ENCODE measurements at regions not wholly inside any gene's neighbourhood (a gene's known extent, or its start where the extent isn't known, plus 50 kb on each side); places are given as distances from the start of the nearest gene placed in this dataset.

GRCh38 chr16:51535591-51535990 lies 384.5 kb upstream of the SALL1 start:
- intact Hi-C loops (cut with micrococcal nuclease) (no loop called here), dilution Hi-C loops (cut with MboI; ENCODE audit: extremely low pct_ligation_motif_present, low sequenced_read_pairs) (no loop called here)
- ChIA-PET POLR2A (no interaction called here), CTCF (no interaction called here)
- no TSS peak for BruUV-seq (replicated peaks)
- H3K4me1 ChIP-seq (ENCODE audit: control insufficient read depth, extremely low read depth, insufficient read depth, low read length), result peaks cover 21% of the 10 kb centered on the region
- H2AFZ ChIP-seq (ENCODE audit: low read depth, low read length), result no peak overlapping the region
- H3K9me3 ChIP-seq (replicated peaks; ENCODE audit: control insufficient read depth, insufficient read depth, low read length), result no peaks in the 10 kb centered on the region
- H4K20me1 ChIP-seq (replicated peaks; ENCODE audit: control insufficient read depth, extremely low read depth, insufficient read depth, low read length), result no peaks in the 10 kb centered on the region
- H3K79me2 ChIP-seq (ENCODE audit: control insufficient read depth, insufficient read depth, low read length), result no peaks in the 10 kb centered on the region
- TF ChIP-seq MAX (IDR thresholded peaks at IDR 0.05; ENCODE audit: insufficient read depth, insufficient read length) (no peak), MYC (IDR thresholded peaks at IDR 0.05; ENCODE audit: low read depth, low read length) (no peak), JUN (IDR thresholded peaks at IDR 0.05; ENCODE audit: borderline replicate concordance, insufficient read depth, insufficient read length, low read depth) (no peak), FOS (IDR thresholded peaks at IDR 0.05; ENCODE audit: borderline replicate concordance, insufficient read depth, low read length) (no peak), POLR2A (IDR thresholded peaks at IDR 0.05; ENCODE audit: low read depth, low read length) (no peak)
- H3K9ac ChIP-seq (replicated peaks; ENCODE audit: extremely low read depth, insufficient read depth, low read length), result no peak overlapping the region
- no peak overlapping the region for H3K27ac ChIP-seq (ENCODE audit: insufficient read depth, low read depth, low read length)
- no peaks in the 10 kb centered on the region for H3K36me3 ChIP-seq (ENCODE audit: control insufficient read depth in 2 of 2, extremely low read depth in 1 of 2, insufficient read depth in 2 of 2, low read length in 2 of 2)
- no peaks in the 10 kb centered on the region for H3K9me1 ChIP-seq (replicated peaks; ENCODE audit: control insufficient read depth, extremely low read depth, insufficient read depth, low read length)
- FAIRE-seq (no peak), DNase-seq (ENCODE audit: low read depth, low spot score) (no peak)
- no peak overlapping the region for H3K4me2 ChIP-seq (ENCODE audit: insufficient read depth, low read length)
- H3K27me3 ChIP-seq (ENCODE audit: control insufficient read depth in 2 of 2, insufficient read depth in 2 of 2, low read length in 2 of 2), result no peaks in the 10 kb centered on the region
- no peak overlapping the region for H3K4me3 ChIP-seq (replicated peaks in 1 of 3; ENCODE audit: insufficient read depth in 1 of 3, low read depth in 1 of 3, low read length in 3 of 3)

- Histone ChIP-seq H2AFZ (ENCODE audit: low read depth, low read length) (no peak overlapping the region), H3K36me3 (ENCODE audit: control insufficient read depth in 2 of 2, extremely low read depth in 1 of 2, insufficient read depth in 2 of 2, low read length in 2 of 2) (no peaks in the 10 kb centered on the region), H4K20me1 (replicated peaks; ENCODE audit: control insufficient read depth, extremely low read depth, insufficient read depth, low read length) (no peaks in the 10 kb centered on the region), H3K27ac (ENCODE audit: insufficient read depth, low read depth, low read length) (no peak overlapping the region), H3K27me3 (ENCODE audit: control insufficient read depth in 2 of 2, insufficient read depth in 2 of 2, low read length in 2 of 2) (no peaks in the 10 kb centered on the region), H3K4me2 (ENCODE audit: insufficient read depth, low read length) (no peak overlapping the region), H3K9ac (replicated peaks; ENCODE audit: extremely low read depth, insufficient read depth, low read length) (no peak overlapping the region), H3K9me1 (replicated peaks; ENCODE audit: control insufficient read depth, extremely low read depth, insufficient read depth, low read length) (no peaks in the 10 kb centered on the region), H3K4me1 (ENCODE audit: control insufficient read depth, extremely low read depth, insufficient read depth, low read length) (no peaks in the 10 kb centered on the region), H3K9me3 (replicated peaks; ENCODE audit: control insufficient read depth, insufficient read depth, low read length) (no peaks in the 10 kb centered on the region), H3K4me3 (replicated peaks in 1 of 3; ENCODE audit: insufficient read depth in 1 of 3, low read depth in 1 of 3, low read length in 3 of 3) (no peak overlapping the region), H3K79me2 (ENCODE audit: control insufficient read depth, insufficient read depth, low read length) (no peaks in the 10 kb centered on the region)
- FAIRE-seq (no peak), DNase-seq (ENCODE audit: low read depth, low spot score) (no peak)
- dilution Hi-C loops (cut with MboI; ENCODE audit: extremely low pct_ligation_motif_present, low sequenced_read_pairs) (no loop called here), intact Hi-C loops (cut with micrococcal nuclease) (no loop called here)
- TF ChIP-seq FOS (IDR thresholded peaks at IDR 0.05; ENCODE audit: borderline replicate concordance, insufficient read depth, low read length), result no peak
- TF ChIP-seq POLR2AphosphoS5 (IDR thresholded peaks at IDR 0.05; ENCODE audit: insufficient read depth, low read depth, low read length), result no peak
- no peak for TF ChIP-seq GATA2 (IDR thresholded peaks at IDR 0.05; ENCODE audit: insufficient read depth, insufficient read length, low read depth, low read length)
- TF ChIP-seq, protein P1, sequence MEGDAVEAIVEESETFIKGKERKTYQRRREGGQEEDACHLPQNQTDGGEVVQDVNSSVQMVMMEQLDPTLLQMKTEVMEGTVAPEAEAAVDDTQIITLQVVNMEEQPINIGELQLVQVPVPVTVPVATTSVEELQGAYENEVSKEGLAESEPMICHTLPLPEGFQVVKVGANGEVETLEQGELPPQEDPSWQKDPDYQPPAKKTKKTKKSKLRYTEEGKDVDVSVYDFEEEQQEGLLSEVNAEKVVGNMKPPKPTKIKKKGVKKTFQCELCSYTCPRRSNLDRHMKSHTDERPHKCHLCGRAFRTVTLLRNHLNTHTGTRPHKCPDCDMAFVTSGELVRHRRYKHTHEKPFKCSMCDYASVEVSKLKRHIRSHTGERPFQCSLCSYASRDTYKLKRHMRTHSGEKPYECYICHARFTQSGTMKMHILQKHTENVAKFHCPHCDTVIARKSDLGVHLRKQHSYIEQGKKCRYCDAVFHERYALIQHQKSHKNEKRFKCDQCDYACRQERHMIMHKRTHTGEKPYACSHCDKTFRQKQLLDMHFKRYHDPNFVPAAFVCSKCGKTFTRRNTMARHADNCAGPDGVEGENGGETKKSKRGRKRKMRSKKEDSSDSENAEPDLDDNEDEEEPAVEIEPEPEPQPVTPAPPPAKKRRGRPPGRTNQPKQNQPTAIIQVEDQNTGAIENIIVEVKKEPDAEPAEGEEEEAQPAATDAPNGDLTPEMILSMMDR (IDR thresholded peaks at IDR 0.05; ENCODE audit: extremely low read depth in 1 of 2, insufficient read depth in 1 of 2, low read depth in 1 of 2, low read length in 2 of 2), result no peak
- TF ChIP-seq MYC (IDR thresholded peaks at IDR 0.05; ENCODE audit: low read depth, low read length), result no peak
- TF ChIP-seq MAX (IDR thresholded peaks at IDR 0.05; ENCODE audit: insufficient read depth, insufficient read length), result no peak
- no peak for TF ChIP-seq JUN (IDR thresholded peaks at IDR 0.05; ENCODE audit: borderline replicate concordance, insufficient read depth, insufficient read length, low read depth)
- TF ChIP-seq POLR2A (IDR thresholded peaks at IDR 0.05; ENCODE audit: low read depth, low read length), result no peak
- TF ChIP-seq EZH2 (IDR thresholded peaks at IDR 0.05; ENCODE audit: borderline replicate concordance, low read depth, low read length, severe bottlenecking), result no peak
- ChIA-PET CTCF (no interaction called here), POLR2A (no interaction called here)
- BruUV-seq (replicated peaks), result no TSS peak
Measured at GRCh38 chr16:51532551-51532950, 381.5 kb upstream of the SALL1 start.

Measured in endothelial cell of umbilical vein (primary cell).